ENCODE measurements at regions not wholly inside any gene's neighbourhood (a gene's known extent, or its start where the extent isn't known, plus 50 kb on each side); places are given as distances from the start of the nearest gene placed in this dataset.

GRCh38 chr6:119891644-119892043 is 542.1 kb upstream of the MAN1A1 start:
- no peak for DNase-seq (ENCODE audit: low spot score)
- Histone ChIP-seq H3K4me3 (no peak overlapping the region), H3K27ac (no peak overlapping the region)
- TF ChIP-seq, protein P1, sequence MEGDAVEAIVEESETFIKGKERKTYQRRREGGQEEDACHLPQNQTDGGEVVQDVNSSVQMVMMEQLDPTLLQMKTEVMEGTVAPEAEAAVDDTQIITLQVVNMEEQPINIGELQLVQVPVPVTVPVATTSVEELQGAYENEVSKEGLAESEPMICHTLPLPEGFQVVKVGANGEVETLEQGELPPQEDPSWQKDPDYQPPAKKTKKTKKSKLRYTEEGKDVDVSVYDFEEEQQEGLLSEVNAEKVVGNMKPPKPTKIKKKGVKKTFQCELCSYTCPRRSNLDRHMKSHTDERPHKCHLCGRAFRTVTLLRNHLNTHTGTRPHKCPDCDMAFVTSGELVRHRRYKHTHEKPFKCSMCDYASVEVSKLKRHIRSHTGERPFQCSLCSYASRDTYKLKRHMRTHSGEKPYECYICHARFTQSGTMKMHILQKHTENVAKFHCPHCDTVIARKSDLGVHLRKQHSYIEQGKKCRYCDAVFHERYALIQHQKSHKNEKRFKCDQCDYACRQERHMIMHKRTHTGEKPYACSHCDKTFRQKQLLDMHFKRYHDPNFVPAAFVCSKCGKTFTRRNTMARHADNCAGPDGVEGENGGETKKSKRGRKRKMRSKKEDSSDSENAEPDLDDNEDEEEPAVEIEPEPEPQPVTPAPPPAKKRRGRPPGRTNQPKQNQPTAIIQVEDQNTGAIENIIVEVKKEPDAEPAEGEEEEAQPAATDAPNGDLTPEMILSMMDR (IDR thresholded peaks at IDR 0.05): no peak

DNA sequence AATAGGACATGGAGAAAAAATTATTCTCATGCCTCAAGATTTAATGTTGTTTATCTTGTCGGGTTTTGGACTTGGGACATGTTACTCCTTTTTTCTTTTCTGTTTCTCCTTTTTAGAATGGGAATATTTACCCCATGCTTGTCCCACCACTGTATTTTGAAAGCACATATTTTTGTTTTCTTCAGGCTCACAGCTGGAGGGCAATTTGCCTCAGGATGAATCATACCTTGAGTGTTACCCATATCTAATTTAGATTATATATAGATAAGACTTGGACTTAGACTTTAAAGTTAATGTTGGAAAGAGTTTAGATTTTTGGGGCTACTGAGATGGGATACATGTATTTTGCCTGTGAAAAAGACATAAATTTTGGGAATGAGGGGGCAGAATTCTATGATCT is 541.6 kb upstream of the MAN1A1 start:
- no peak overlapping the region for H3K4me3 ChIP-seq
- TF ChIP-seq, protein P1 (IDR thresholded peaks at IDR 0.05): no peak
- no peak for DNase-seq (ENCODE audit: low spot score)
- H3K27ac ChIP-seq: no peak overlapping the region

DNA sequence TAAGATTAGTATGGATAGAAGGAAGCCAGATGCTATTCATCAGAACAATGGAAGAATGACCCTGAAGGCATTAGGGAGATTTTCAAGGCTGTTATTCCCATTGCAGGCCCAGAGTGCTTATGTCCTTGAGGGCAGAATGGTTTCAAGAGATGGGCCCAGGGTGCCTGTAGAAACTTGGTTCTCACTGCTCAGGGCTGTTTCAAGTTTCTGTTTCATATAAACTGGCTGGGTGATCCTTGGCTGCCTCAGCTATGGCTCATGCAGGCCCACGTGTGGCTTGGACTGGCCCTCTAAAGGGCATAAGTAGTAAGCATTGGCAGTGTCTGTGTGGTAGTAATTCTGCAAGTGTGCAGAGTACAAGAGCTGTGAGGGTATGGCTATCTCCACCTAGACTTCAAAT is 540.9 kb upstream of the MAN1A1 start:
- Histone ChIP-seq H3K27ac (no peak overlapping the region), H3K4me3 (no peak overlapping the region)
- DNase-seq (ENCODE audit: low spot score): no peak
- TF ChIP-seq, protein P1 (IDR thresholded peaks at IDR 0.05): no peak

- TF ChIP-seq, protein P1 (IDR thresholded peaks at IDR 0.05): no peak
These were observed 538.1 kb upstream of the MAN1A1 start for GRCh38 chr6:119887666-119888065.

DNA sequence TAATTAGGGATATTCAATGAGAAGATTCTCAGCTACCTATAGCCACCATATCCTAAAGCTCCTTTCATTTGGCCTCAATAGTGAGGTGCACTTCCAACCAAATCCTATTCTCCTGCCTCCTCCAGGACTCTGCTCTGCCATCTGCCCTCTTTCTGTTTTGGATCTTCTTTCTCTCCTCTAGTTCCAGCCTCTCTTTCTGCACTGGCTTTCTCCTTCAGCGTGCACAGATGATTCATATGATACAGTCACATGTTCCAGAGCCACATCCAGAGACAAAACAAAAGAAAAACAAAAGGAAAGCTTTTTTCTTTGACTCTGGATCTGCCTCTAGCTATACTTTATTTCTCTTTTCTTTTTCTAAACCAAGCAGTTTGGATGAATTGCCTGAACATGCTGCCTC is 531.9 kb upstream of the MAN1A1 start:
- no peak overlapping the region for H3K4me3 ChIP-seq
- no peak for DNase-seq (ENCODE audit: low spot score)
- TF ChIP-seq, protein P1 (IDR thresholded peaks at IDR 0.05): no peak
- H3K27ac ChIP-seq: no peak overlapping the region

More at GRCh38 chr6:119887666-119888065, 538.1 kb upstream of the MAN1A1 start:
- no peak overlapping the region for H3K27ac ChIP-seq
- H3K4me3 ChIP-seq: no peak overlapping the region
- no peak for DNase-seq (ENCODE audit: low spot score)

DNA sequence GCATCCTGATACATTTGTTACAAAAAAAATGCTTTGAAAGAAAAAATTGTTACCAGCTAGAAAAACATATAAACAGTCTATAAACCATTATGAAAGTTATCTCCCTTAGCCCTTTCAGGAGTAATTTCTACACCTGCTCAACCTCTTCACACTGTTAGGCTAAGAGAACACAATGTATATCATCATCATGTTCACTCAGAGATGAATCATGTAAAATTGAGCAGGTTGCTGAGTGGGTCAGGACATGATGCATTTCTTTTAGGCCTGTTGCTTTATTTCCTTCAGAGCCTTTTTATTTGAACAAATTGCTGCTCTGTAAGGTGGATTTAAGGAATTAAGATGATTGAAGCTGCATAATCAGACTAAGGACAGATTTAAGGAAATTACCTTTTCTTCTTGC is 531.3 kb upstream of the MAN1A1 start:
- Histone ChIP-seq H3K27ac (no peak overlapping the region), H3K4me3 (no peak overlapping the region)
- DNase-seq (ENCODE audit: low spot score): no peak
- TF ChIP-seq, protein P1 (IDR thresholded peaks at IDR 0.05): no peak

DNA sequence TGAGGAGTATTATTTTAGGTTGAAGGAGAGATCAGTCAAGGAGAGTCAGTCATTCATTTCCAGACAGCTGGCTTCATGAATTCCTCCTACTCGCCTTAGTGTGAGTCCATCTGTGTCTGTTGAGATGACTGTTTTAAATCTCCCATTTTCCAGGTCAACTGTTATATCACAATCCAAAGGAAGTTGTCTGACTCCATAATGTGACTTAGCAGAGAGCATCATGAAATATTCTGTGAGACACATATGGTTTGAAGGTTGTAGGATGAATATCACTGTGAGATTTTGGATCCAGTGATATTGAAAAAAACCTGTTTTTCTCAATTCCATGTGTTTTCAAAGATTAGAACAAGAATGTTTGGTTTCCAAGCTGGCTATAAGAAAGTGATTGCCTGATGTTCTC is 530.2 kb upstream of the MAN1A1 start:
- TF ChIP-seq, protein P1 (IDR thresholded peaks at IDR 0.05): no peak
- H3K4me3 ChIP-seq: no peak overlapping the region
- DNase-seq (ENCODE audit: low spot score): no peak
- H3K27ac ChIP-seq: no peak overlapping the region
